BLaER1 (cell line): ENCODE measurements at regions not wholly inside any gene's neighbourhood (a gene's known extent, or its start where the extent isn't known, plus 50 kb on each side); places are given as distances from the start of the nearest gene placed in this dataset.

Source experiments
- H3K27ac ChIP-seq: shearing (Covaris generic); formaldehyde crosslinking; 2 replicates; pipeline ENCODE4 v1.8.1; 2022
- H3K27me3 ChIP-seq: shearing (Covaris generic); formaldehyde crosslinking; 2 replicates; pipeline ENCODE4 v1.8.1; 2022
- H3K36me3 ChIP-seq: shearing (Covaris generic); formaldehyde crosslinking; 2 replicates; pipeline ENCODE4 v1.8.1; 2022
- H3K4me1 ChIP-seq: shearing (Covaris generic); formaldehyde crosslinking; 2 replicates; pipeline ENCODE4 v1.8.1; 2022
- H3K4me2 ChIP-seq: shearing (Covaris generic); formaldehyde crosslinking; 2 replicates; pipeline ENCODE4 v1.8.1; 2022
- H3K4me3 ChIP-seq: shearing (Covaris generic); formaldehyde crosslinking; 2 replicates; pipeline ENCODE4 v1.8.1; 2022
- H3K9ac ChIP-seq: shearing (Covaris generic); formaldehyde crosslinking; 2 replicates; pipeline ENCODE4 v1.8.1; 2022
- H3K9me3 ChIP-seq: shearing (Covaris generic); formaldehyde crosslinking; 2 replicates; pipeline ENCODE4 v1.8.1; 2022
- H4K20me1 ChIP-seq: shearing (Covaris generic); formaldehyde crosslinking; 2 replicates; pipeline ENCODE4 v1.8.1; 2022
- Cebpa-rat ChIP-seq: shearing (Covaris generic); IDR thresholded peaks from 2 replicates; pipeline ENCODE4 v1.8.1; 2022

DNA sequence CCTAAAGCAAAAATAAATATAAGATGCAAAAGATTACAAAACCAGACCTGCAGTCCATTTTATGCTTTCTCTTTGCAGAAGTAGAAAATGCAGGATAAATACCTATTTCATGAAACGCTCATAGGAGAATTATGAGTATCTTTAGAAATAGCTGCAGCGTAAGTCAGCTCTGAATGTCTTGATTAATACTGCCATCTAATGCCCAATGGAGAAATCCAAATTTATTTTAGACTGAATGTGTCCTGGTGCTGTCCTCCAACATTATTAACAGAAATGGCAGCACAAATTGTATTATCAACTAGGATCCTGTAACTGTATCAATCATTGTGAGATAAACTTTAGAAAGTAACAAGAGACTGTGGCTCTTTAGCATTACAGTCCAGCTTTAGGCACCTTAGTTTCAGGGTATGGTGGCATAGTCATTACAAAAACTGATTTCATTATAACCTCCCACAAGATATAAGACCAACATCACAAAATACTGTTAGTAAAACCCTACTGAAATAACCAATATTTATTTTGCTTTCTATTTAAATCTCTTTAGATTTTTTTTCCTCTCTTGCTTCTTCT, 162.1 kb upstream of the MIR17HG start:
- no peaks in the 10 kb centered on the region for H3K9me3 ChIP-seq
- no peak overlapping the region for H3K4me3 ChIP-seq
- no peak overlapping the region for H3K27ac ChIP-seq
- TF ChIP-seq Cebpa-rat = no peak
- H3K4me1 ChIP-seq = no peaks in the 10 kb centered on the region
- no peaks in the 10 kb centered on the region for H3K27me3 ChIP-seq
- no peak overlapping the region for H3K4me2 ChIP-seq
- H3K9ac ChIP-seq = no peak overlapping the region
- no peaks in the 10 kb centered on the region for H4K20me1 ChIP-seq
- H3K36me3 ChIP-seq = no peaks in the 10 kb centered on the region

- no peaks in the 10 kb centered on the region for H4K20me1 ChIP-seq
- TF ChIP-seq Cebpa-rat = no peak
- H3K27me3 ChIP-seq = no peaks in the 10 kb centered on the region
- H3K9ac ChIP-seq = no peak overlapping the region
- H3K27ac ChIP-seq = no peak overlapping the region
- no peaks in the 10 kb centered on the region for H3K9me3 ChIP-seq
- no peak overlapping the region for H3K4me2 ChIP-seq
- H3K36me3 ChIP-seq = no peaks in the 10 kb centered on the region
- no peak overlapping the region for H3K4me3 ChIP-seq
- H3K4me1 ChIP-seq = no peaks in the 10 kb centered on the region
Measured at GRCh38 chr13:91187522-91187921, 160.0 kb upstream of the MIR17HG start.

- Histone ChIP-seq H3K4me1 (no peaks in the 10 kb centered on the region), H3K4me3 (no peak overlapping the region), H3K27ac (no peak overlapping the region), H3K4me2 (no peak overlapping the region), H3K36me3 (no peaks in the 10 kb centered on the region), H3K27me3 (no peaks in the 10 kb centered on the region), H3K9ac (no peak overlapping the region), H3K9me3 (no peaks in the 10 kb centered on the region), H4K20me1 (no peaks in the 10 kb centered on the region)
- no peak for TF ChIP-seq Cebpa-rat
Measured at GRCh38 chr13:91189506-91189905, 158.0 kb upstream of the MIR17HG start.

GRCh38 chr13:91193358-91193757, 154.1 kb upstream of the MIR17HG start:
- Histone ChIP-seq H3K4me1 (no peaks in the 10 kb centered on the region), H3K9ac (no peak overlapping the region), H4K20me1 (no peaks in the 10 kb centered on the region), H3K27me3 (no peaks in the 10 kb centered on the region), H3K4me2 (no peak overlapping the region), H3K27ac (no peak overlapping the region), H3K36me3 (no peaks in the 10 kb centered on the region), H3K4me3 (no peak overlapping the region), H3K9me3 (no peaks in the 10 kb centered on the region)
- no peak for TF ChIP-seq Cebpa-rat

DNA sequence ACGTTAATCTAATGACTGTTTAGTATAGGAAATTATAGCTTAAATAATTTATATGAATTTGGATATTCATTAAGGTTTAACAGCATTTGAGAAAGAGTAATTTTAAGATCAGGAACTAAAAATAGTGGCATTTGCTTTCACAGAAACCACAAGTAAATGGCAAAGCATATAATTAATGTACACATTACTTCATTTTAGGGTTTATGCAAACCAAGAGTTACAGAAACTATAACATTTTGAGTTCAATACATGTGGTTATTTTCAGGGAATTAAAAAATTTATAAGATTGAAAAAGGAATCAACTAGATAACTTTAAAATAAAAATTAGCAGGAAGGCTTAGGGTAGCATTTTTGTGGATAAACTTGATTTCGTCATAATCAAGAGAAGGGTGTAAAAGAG, 151.7 kb upstream of the MIR17HG start:
- H3K9me3 ChIP-seq = no peaks in the 10 kb centered on the region
- H4K20me1 ChIP-seq = no peaks in the 10 kb centered on the region
- no peaks in the 10 kb centered on the region for H3K4me1 ChIP-seq
- no peak overlapping the region for H3K27ac ChIP-seq
- H3K27me3 ChIP-seq = no peaks in the 10 kb centered on the region
- H3K9ac ChIP-seq = no peak overlapping the region
- no peak for TF ChIP-seq Cebpa-rat
- no peak overlapping the region for H3K4me3 ChIP-seq
- no peaks in the 10 kb centered on the region for H3K36me3 ChIP-seq
- H3K4me2 ChIP-seq = no peak overlapping the region

- Histone ChIP-seq H3K27ac (no peak overlapping the region), H3K9me3 (no peaks in the 10 kb centered on the region), H3K4me1 (no peaks in the 10 kb centered on the region), H4K20me1 (no peaks in the 10 kb centered on the region), H3K36me3 (no peaks in the 10 kb centered on the region), H3K4me2 (no peak overlapping the region), H3K9ac (no peak overlapping the region), H3K27me3 (no peaks in the 10 kb centered on the region), H3K4me3 (no peak overlapping the region)
- TF ChIP-seq Cebpa-rat = no peak
Measured at GRCh38 chr13:91196958-91197357, 150.5 kb upstream of the MIR17HG start.

GRCh38 chr13:91199866-91200265, 147.6 kb upstream of the MIR17HG start:
- H3K27me3 ChIP-seq = no peaks in the 10 kb centered on the region
- H3K4me2 ChIP-seq = no peak overlapping the region
- H3K36me3 ChIP-seq = no peaks in the 10 kb centered on the region
- no peak overlapping the region for H3K4me3 ChIP-seq
- TF ChIP-seq Cebpa-rat = no peak
- no peak overlapping the region for H3K9ac ChIP-seq
- no peak overlapping the region for H3K27ac ChIP-seq
- H3K4me1 ChIP-seq = no peaks in the 10 kb centered on the region
- H3K9me3 ChIP-seq = no peaks in the 10 kb centered on the region
- no peaks in the 10 kb centered on the region for H4K20me1 ChIP-seq

DNA sequence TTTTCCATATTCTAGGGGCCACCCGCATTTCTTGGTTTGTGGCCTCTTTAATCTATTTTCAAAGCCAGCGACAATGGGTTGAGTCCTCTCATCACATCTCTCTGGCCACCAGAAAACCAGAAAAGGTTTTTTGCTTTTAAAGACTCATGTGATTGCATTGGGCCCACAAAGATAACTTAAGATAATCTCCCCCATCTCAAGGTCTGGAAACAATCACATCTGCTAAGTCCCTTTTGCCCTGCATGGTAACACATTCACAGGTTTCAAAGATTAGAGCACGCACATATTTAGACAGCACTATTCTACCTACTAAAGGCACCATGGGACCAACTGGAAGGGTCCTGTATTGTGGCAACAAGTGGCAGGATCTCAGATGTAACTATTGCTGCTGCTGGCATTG, 147.0 kb upstream of the MIR17HG start:
- H3K36me3 ChIP-seq = no peaks in the 10 kb centered on the region
- H3K27ac ChIP-seq = no peak overlapping the region
- TF ChIP-seq Cebpa-rat = no peak
- H3K9me3 ChIP-seq = no peaks in the 10 kb centered on the region
- no peak overlapping the region for H3K4me2 ChIP-seq
- no peaks in the 10 kb centered on the region for H4K20me1 ChIP-seq
- H3K9ac ChIP-seq = no peak overlapping the region
- H3K27me3 ChIP-seq = no peaks in the 10 kb centered on the region
- H3K4me3 ChIP-seq = no peak overlapping the region
- no peaks in the 10 kb centered on the region for H3K4me1 ChIP-seq

DNA sequence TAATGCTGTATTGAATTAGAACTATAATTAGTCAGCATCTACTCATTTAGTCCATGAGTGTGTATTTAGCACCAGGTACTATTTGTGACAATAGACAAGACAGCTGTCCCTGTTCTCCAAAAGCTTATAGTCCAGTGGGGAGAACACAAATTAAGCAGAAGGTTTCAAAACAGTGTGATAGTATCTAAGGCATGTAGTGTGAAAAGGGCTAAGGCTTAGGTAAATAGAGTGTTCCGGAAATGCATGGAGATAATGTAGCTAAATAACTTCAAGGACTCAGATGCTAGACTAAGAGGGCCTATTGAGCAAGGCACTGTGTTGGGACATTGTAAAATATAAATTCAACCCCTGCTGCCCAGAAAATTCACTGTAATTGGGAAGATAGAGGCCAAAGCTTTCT, 144.1 kb upstream of the MIR17HG start:
- H3K27me3 ChIP-seq = no peaks in the 10 kb centered on the region
- no peak overlapping the region for H3K4me2 ChIP-seq
- no peak for TF ChIP-seq Cebpa-rat
- H3K4me1 ChIP-seq = no peaks in the 10 kb centered on the region
- no peaks in the 10 kb centered on the region for H3K36me3 ChIP-seq
- no peaks in the 10 kb centered on the region for H3K9me3 ChIP-seq
- H3K4me3 ChIP-seq = no peak overlapping the region
- H3K9ac ChIP-seq = no peak overlapping the region
- H4K20me1 ChIP-seq = no peaks in the 10 kb centered on the region
- no peak overlapping the region for H3K27ac ChIP-seq

DNA sequence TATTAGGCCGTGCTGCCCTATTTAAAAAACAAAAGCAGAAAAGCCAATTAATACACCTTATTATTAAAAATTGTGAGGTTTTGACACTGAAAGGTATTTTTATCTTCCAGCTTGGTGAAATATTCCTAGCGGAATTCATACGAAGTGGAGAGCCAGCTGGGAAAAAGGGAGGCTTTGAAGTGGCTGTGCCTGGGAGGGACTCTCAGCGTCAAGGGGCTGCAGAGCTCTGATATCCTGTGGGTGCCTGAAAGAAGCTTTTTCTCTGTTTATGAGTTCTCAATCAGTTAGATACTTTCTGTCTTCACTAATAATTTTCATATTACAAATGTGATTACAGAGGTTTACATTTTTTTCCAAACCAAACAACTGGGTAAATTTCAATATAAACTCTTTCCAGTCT, 140.2 kb upstream of the MIR17HG start:
- Histone ChIP-seq H3K4me1 (no peaks in the 10 kb centered on the region), H3K4me3 (no peak overlapping the region), H3K9me3 (no peaks in the 10 kb centered on the region), H3K27ac (no peak overlapping the region), H3K36me3 (no peaks in the 10 kb centered on the region), H4K20me1 (no peaks in the 10 kb centered on the region), H3K9ac (no peak overlapping the region), H3K4me2 (no peak overlapping the region), H3K27me3 (no peaks in the 10 kb centered on the region)
- TF ChIP-seq Cebpa-rat = no peak

DNA sequence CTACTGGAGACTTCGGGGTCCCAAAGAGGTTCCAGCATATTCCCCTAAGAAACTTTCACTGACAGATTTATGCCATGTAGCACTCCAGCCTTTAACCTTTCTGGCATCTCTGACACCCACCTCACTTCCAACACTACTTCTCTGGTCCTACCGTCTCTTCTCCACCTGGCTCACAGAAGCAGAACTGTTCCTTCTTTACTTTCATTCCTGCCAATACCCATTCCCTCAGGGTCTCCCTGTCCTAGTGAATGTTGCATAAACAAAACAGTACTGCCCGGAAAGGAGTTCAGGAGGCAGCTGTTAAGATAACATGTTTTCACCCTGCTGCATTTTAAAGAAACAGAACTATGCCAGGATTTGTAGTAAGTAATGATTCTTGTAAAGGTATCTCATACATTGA, 136.0 kb upstream of the MIR17HG start:
- Histone ChIP-seq H3K9ac (no peak overlapping the region), H3K27me3 (no peaks in the 10 kb centered on the region), H3K9me3 (no peaks in the 10 kb centered on the region), H3K4me3 (no peak overlapping the region), H3K4me1 (no peaks in the 10 kb centered on the region), H3K36me3 (no peaks in the 10 kb centered on the region), H4K20me1 (no peaks in the 10 kb centered on the region), H3K27ac (no peak overlapping the region), H3K4me2 (no peak overlapping the region)
- TF ChIP-seq Cebpa-rat = no peak
